ENCODE measurements at regions not wholly inside any gene's neighbourhood (a gene's known extent, or its start where the extent isn't known, plus 50 kb on each side); places are given as distances from the start of the nearest gene placed in this dataset.
A peak's percentile ranks its signal among the peaks of the same experiment; 100 is the strongest.
"Not testable (repeated sequence)": the region's sequence is repeated elsewhere in the genome, so short reads cannot be mapped to it uniquely, and the experiment has no call there.

GRCh38 chr5:162209005-162209605 is 141.5 kb downstream of the GABRG2 start:
- DNase-seq (ENCODE audit: low read depth) = peak; percentile 53

- no peak for DNase-seq (ENCODE audit: low read depth)
Observed at GRCh38 chr5:162214551-162214950, 147.0 kb downstream of the GABRG2 start.

DNA sequence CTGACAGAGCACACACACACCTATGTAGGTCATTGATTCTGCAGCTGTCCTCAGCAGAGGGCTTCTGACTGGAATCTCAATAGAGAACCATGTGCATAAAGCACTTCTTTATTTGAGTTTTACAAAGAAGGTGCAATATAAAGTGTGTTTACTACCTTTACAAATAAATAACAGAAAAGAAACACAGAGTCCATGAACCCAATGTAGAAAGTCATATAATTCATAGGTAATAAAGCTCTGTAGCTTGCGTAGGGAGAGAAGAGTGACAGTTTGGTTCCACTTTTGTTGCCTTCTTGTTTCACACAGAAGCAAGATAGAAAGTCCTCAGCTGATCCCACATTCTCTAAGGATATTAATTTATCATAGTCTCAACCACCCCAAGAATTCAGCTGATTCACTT is 149.5 kb downstream of the GABRG2 start:
- DNase-seq (ENCODE audit: low read depth) = no peak

DNA sequence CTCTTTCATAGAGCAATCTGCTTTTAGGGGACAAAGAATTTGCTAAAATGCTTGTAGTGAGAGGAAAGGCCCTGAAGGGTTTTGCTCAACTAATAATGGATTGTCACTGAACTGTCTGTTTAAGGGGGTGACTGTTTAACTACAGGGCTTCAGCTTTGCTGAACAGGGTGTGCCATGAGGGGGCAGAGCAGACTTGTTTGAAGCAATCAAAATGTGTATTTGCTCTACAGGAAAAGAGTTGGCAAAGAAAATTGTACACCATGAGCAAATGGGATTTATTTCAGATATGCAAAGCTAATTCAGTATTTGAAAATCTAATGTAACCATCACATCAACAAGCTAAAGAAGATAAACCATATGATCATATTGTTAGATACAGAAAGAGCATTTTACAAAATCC is 154.3 kb downstream of the GABRG2 start:
- no peak for DNase-seq (ENCODE audit: low read depth)

- no peak for DNase-seq (ENCODE audit: low read depth)
Observed at GRCh38 chr5:162227075-162227474, 159.5 kb downstream of the GABRG2 start.

DNA sequence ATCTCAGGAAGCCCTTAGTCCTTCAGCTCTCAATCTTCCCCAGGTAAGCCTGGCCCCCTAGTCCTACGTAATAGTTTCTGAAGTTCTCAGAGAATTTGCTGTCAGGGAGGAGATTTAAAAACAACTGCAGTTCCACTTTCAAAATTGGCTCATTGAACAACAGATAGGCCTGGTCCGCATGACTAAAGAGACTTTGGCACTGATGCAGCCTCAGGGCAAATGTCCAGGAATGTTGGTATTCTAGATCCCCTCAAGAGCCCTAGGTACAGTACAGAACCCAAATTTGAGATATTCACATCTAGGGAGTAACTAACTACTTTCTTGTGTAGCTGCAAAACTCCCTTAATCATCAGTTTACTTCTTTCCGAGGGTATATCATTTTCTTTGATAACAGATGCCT is 162.8 kb downstream of the GABRG2 start:
- DNase-seq (ENCODE audit: low read depth) = no peak

DNA sequence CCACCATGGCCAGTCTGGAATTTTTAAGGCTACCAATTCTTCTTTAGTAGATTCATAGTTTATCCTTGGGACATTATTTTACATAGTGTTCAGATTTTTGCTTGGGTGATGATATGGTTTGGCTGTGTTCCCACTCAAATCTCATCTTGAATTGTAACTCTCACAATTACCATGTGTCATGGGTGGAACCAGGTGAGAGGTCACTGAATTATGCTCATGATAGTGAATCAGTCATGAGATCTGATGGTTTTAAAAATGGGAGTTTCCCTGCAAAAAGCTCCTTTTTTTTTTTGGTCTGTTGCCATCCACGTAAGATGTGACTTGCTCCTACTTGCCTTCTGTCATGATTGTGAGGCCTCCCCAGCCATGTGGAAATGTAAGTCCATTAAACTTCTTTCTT is 163.9 kb downstream of the GABRG2 start:
- DNase-seq (ENCODE audit: low read depth) = no peak

- DNase-seq (ENCODE audit: low read depth) = no peak
Observed at GRCh38 chr5:162240734-162241133, 173.2 kb downstream of the GABRG2 start.

GRCh38 chr5:162242416-162242815 is 174.8 kb downstream of the GABRG2 start:
- no peak for DNase-seq (ENCODE audit: low read depth)

GRCh38 chr5:162243651-162244050 is 176.1 kb downstream of the GABRG2 start:
- no peak for DNase-seq (ENCODE audit: low read depth)

GRCh38 chr5:162248107-162248713 is 180.6 kb downstream of the GABRG2 start:
- DNase-seq (ENCODE audit: low read depth) = no peak

GRCh38 chr5:162256711-162257110 is 189.1 kb downstream of the GABRG2 start:
- DNase-seq (ENCODE audit: low read depth) = peak; percentile 2

- DNase-seq (ENCODE audit: low read depth) = no peak
Observed at GRCh38 chr5:162268694-162269481, 201.3 kb downstream of the GABRG2 start.

- no peak for DNase-seq (ENCODE audit: low read depth)
Observed at GRCh38 chr5:162272417-162272816, 204.8 kb downstream of the GABRG2 start.

DNA sequence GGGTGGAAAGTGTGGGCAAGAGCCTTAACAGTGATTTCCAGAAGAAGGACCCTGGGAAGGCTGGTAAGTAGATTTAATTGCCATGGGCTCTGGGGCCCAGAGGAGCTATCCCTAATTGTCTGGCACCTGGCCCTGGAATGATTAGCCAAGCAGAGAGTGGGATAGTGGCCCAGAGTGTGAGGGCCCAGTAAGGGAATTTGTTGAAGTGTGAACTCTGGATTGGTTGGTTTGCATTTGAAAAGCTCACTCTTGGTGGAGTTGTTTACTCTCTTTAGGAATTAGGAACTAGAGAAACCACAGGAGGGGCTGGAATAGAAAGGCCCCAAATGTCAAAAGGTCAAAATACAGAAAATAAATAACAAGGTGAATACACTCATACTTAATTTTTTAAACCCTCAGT is 207.1 kb downstream of the GABRG2 start:
- no peak for DNase-seq (ENCODE audit: low read depth)

- not testable (repeated sequence) for DNase-seq (ENCODE audit: low read depth)
Observed at GRCh38 chr5:162275387-162275786, 207.8 kb downstream of the GABRG2 start.

DNA sequence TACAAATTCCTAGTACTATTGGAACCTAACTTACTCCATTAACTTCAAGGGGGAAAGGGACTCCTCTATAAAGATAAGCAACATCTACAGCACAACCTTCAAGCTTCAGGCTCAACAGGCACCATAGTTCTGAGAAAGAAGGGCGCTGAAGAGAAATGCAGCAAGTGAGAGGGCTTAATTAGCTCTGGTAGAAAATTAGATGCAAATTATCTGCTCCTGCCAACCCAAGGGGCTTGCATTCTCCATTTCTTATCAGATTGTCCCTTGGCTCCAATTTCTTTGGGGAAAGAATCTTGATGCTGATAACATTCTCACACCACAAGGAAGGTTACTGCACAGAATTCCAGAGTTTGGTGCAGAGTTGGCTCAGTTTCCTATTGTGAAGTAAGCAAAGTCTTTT is 214.6 kb downstream of the GABRG2 start:
- DNase-seq (ENCODE audit: low read depth) = no peak

DNA sequence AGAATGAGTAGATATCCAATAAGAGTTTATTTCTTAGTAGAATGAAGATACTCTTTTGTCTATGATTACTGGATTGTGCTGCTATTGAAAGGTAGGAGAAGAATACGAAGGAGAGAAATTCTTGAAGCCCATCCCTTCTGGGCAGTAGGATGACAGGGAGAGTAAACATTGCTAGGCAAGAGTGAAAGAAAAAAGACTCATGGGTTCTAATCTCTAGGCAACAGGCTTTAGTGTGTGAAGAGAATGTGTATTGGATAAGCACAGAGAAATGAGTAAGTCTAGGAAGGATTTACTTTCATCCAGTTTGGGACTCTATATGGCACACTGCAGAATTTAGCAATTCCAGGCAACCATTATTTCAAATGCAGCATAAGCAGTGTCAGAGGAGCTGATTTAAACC is 216.0 kb downstream of the GABRG2 start:
- DNase-seq (ENCODE audit: low read depth) = peak; percentile 2

DNA sequence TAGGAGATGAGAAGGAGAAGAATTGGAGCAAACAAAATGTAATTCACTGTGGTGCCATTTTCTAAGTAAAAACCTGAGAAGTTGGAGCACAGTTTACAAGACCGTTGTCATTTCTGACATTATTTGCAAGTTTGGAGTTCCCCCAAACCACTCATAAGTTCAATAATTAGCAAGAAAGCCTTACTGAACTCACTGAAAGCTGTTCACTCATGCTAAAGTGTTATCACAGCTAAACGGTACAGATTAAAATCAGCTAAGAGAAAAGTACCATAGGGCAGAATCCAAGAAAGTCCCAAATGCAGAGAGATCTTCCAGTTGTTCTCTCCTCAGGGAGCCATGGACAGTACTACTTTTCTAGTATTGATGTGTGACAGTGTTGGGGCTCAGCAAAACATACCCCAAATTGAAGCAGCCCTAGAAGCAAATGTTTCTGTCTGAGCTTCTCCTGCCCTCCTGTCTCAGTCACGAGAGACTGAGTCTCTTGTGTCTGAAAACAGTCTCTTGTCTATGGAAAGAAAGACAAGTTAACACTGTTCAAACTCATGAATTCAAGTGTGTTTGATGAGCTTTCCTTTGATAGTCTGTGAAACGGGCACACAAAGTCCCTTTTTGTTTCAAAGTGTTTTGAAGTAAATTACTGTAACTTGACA is 221.2 kb downstream of the GABRG2 start:
- DNase-seq (ENCODE audit: low read depth) = no peak

DNA sequence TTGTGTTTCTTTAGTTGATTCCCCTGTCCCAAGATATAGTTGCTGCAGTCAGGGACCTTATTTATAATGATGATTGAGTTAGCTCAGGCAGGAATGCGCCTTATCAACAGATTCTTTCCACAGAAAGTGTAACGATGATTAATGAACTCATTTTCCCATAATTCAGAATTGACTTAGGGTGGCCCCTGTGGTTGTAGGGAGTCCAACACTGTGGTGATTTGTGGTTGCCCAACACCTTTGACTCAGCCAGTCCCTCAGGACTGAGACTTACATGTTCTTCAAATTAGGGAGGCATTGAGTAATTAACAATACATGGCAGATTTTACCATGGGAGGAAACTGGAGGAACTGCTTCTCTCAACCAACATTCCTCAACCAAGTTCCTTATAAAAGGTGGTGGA is 221.9 kb downstream of the GABRG2 start:
- DNase-seq (ENCODE audit: low read depth) = peak; percentile 43

GRCh38 chr5:162299793-162300192 is 232.2 kb downstream of the GABRG2 start:
- no peak for DNase-seq (ENCODE audit: low read depth)

GRCh38 chr5:162301356-162301755 is 233.8 kb downstream of the GABRG2 start:
- DNase-seq (ENCODE audit: low read depth) = no peak

DNA sequence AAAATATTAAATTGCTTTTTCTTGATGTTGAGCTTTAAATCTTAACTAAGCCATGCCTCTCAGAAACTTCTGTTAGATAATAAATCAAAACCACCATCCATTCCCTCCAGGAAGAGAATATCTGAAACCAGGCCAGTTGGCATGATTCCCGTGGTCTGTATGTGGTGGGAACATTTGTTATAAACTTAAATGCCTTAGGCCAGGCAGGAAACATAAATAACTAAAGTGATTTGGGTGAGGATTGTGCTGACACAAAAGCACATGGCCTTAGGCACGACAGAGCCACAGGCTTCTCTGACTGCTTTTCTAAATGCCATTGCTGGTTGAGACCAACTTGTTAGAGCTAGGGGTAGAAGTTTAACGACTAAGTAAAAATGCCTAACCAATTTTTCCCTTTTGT is 255.9 kb downstream of the GABRG2 start:
- peak; percentile 81 for DNase-seq (ENCODE audit: low read depth)
